IMR-90 (cell line): ENCODE measurements at regions not wholly inside any gene's neighbourhood (a gene's known extent, or its start where the extent isn't known, plus 50 kb on each side); places are given as distances from the start of the nearest gene placed in this dataset.

Experiments used
- ATAC-seq: fragments of 200-7000 bp; cut with Tn5 transposase; 2 replicates; pipeline ENCODE4 v1.9.1; 2020; ENCODE audit warnings: low read depth, mild to moderate bottlenecking, moderate library complexity
- BruUV-seq: library from RNA; stranded (reverse); fragments of 400-500 nt; replicated peaks from 2 replicates; lab custom pipeline; 2021; lab: Mats Ljungman, UMichigan
- CTCF ChIA-PET: fragments of 300-600 bp; formaldehyde crosslinking; extraction: SDS; loops from one replicate; lab custom pipeline; 2021; ENCODE audit warnings: antibody characterized with exemption; lab: Yijun Ruan, JAX
- POLR2A ChIA-PET: fragments of 300-600 bp; sonication (Branson Sonifier 250); formaldehyde crosslinking; loops from one replicate; lab custom pipeline; 2022; ENCODE audit warnings: antibody characterized with exemption; ENCODE audit not compliant: unreplicated experiment; lab: Charles Lee
- DNase-seq: peaks from one replicate; pipeline ENCODE4 v3.0.0; 2013
- H2AFZ ChIP-seq: replicated peaks from 2 replicates; pipeline ENCODE3; 2013; ENCODE audit warnings: low read length, mild to moderate bottlenecking; ENCODE audit not compliant: poor library complexity
- H2AK5ac ChIP-seq: 2 replicates; pipeline ENCODE4 v1.6.1; 2013; ENCODE audit warnings: low read depth, low read length, inconsistent platforms
- H2AK9ac ChIP-seq: replicated peaks from 2 replicates; pipeline ENCODE3; 2013; ENCODE audit warnings: mild to moderate bottlenecking, low read depth, low read length, moderate library complexity; ENCODE audit not compliant: poor library complexity
- H2BK120ac ChIP-seq: 2 replicates; pipeline ENCODE4 v1.6.1; 2013; ENCODE audit warnings: low read depth, low read length, inconsistent platforms
- H2BK15ac ChIP-seq: 3 replicates; pipeline ENCODE4 v1.6.1; 2013; ENCODE audit warnings: low read depth, low read length, inconsistent platforms
- H2BK20ac ChIP-seq: 2 replicates; pipeline ENCODE4 v1.6.1; 2013; ENCODE audit warnings: low read depth, mild to moderate bottlenecking, inconsistent platforms, low read length, moderate library complexity
- H2BK5ac ChIP-seq: 2 replicates; pipeline ENCODE4 v1.6.1; 2013; ENCODE audit warnings: mild to moderate bottlenecking, low read depth, low read length, inconsistent platforms; ENCODE audit not compliant: poor library complexity, severe bottlenecking
- H3K14ac ChIP-seq: replicated peaks from 2 replicates; pipeline ENCODE4 v1.6.1; 2013; ENCODE audit warnings: low read depth, low read length, inconsistent platforms
- H3K18ac ChIP-seq: 2 replicates; pipeline ENCODE4 v1.6.1; 2013; ENCODE audit warnings: low read depth, low read length, control low read depth
- H3K23ac ChIP-seq: 2 replicates; pipeline ENCODE4 v1.6.1; 2013; ENCODE audit warnings: low read depth, low read length, inconsistent platforms
- H3K27ac ChIP-seq: 2 replicates; pipeline ENCODE4 v1.5.1; 2013; ENCODE audit warnings: mild to moderate bottlenecking, control low read depth, low read length; ENCODE audit not compliant: insufficient read depth
- H3K27me3 ChIP-seq: 2 replicates; pipeline ENCODE4 v1.6.1; 2013; ENCODE audit warnings: low read length; ENCODE audit not compliant: control insufficient read depth, insufficient read depth
- H3K36me3 ChIP-seq: 2 replicates; pipeline ENCODE4 v1.6.1; 2013; ENCODE audit warnings: low read length, mixed read lengths; ENCODE audit not compliant: control insufficient read depth, insufficient read depth
- H3K4ac ChIP-seq: 2 replicates; pipeline ENCODE4 v1.6.1; 2013; ENCODE audit warnings: low read depth, low read length, inconsistent platforms
- H3K4me1 ChIP-seq: 2 replicates; pipeline ENCODE4 v1.6.1; 2013; ENCODE audit warnings: low read length, mixed read lengths; ENCODE audit not compliant: control insufficient read depth, insufficient read depth
- H3K4me2 ChIP-seq: 2 replicates; pipeline ENCODE4 v1.6.1; 2013; ENCODE audit warnings: low read depth, mild to moderate bottlenecking, control low read depth, low read length, moderate library complexity
- H3K4me3 ChIP-seq: 2 replicates; pipeline ENCODE4 v1.5.1; 2013; ENCODE audit warnings: low read depth, mild to moderate bottlenecking, control low read depth, low read length, moderate library complexity; ENCODE audit not compliant: insufficient read depth
- H3K56ac ChIP-seq: 2 replicates; pipeline ENCODE4 v1.6.1; 2013; ENCODE audit warnings: low read length, inconsistent platforms; ENCODE audit not compliant: insufficient read depth; ENCODE audit errors: extremely low read depth
- H3K79me1 ChIP-seq, 2 experiments: 2 replicates each; pipeline ENCODE4 v1.6.1; 2013; ENCODE audit warnings: low read length in 2 of 2, inconsistent platforms in 1 of 2, low read depth in 1 of 2
- H3K9ac ChIP-seq: 2 replicates; pipeline ENCODE4 v1.6.1; 2013; ENCODE audit warnings: low read depth, low read length, control low read depth
- H3K9me1 ChIP-seq: 2 replicates; pipeline ENCODE4 v1.6.1; 2013; ENCODE audit warnings: low read length, inconsistent platforms; ENCODE audit not compliant: insufficient read depth
- H3K9me3 ChIP-seq: 2 replicates; pipeline ENCODE4 v1.6.1; 2013; ENCODE audit warnings: low read length; ENCODE audit not compliant: control insufficient read depth, insufficient read depth
- H4K20me1 ChIP-seq: 2 replicates; pipeline ENCODE4 v1.6.1; 2013; ENCODE audit warnings: low read length, inconsistent platforms; ENCODE audit not compliant: insufficient read depth
- H4K5ac ChIP-seq: 2 replicates; pipeline ENCODE4 v1.6.1; 2013; ENCODE audit warnings: mild to moderate bottlenecking, low read depth, low read length, control low read depth
- H4K8ac ChIP-seq, 2 experiments: 2 replicates each; pipeline ENCODE4 v1.6.1; 2013; ENCODE audit warnings: low read depth in 2 of 2, low read length in 2 of 2, control low read depth in 1 of 2, inconsistent platforms in 1 of 2
- H4K91ac ChIP-seq: 2 replicates; pipeline ENCODE4 v1.6.1; 2013; ENCODE audit warnings: low read depth, low read length, inconsistent platforms; ENCODE audit not compliant: insufficient read depth
- BHLHE40 ChIP-seq: fragments of 150-350 bp; IDR thresholded peaks from 2 replicates; pipeline ENCODE4 v1.6.1; 2016; ENCODE audit warnings: mild to moderate bottlenecking, low read depth, low read length
- CEBPB ChIP-seq: IDR thresholded peaks from 2 replicates; pipeline ENCODE4 v1.6.1; 2012; ENCODE audit warnings: low read depth, low read length, improper control_type of control experiment
- CHD1 ChIP-seq: IDR thresholded peaks from 2 replicates; pipeline ENCODE4 v1.6.1; 2012; ENCODE audit warnings: low read depth, low read length, improper control_type of control experiment
- CTCF ChIP-seq: conservative IDR thresholded peaks from 2 replicates; pipeline ENCODE4 v1.5.1; 2012; ENCODE audit warnings: mild to moderate bottlenecking, low read depth, low read length, improper control_type of control experiment
- ELK1 ChIP-seq: fragments of 150-350 bp; IDR thresholded peaks from 2 replicates; pipeline ENCODE4 v1.6.1; 2016; ENCODE audit warnings: low read depth, mild to moderate bottlenecking, low read length, moderate library complexity, borderline replicate concordance
- FOS ChIP-seq: fragments of 150-350 bp; IDR thresholded peaks from 2 replicates; pipeline ENCODE4 v1.6.1; 2016; ENCODE audit warnings: low read depth, low read length
- MAFK ChIP-seq: IDR thresholded peaks from 2 replicates; pipeline ENCODE4 v1.6.1; 2012; ENCODE audit warnings: low read depth, low read length, improper control_type of control experiment
- MAZ ChIP-seq: IDR thresholded peaks from 2 replicates; pipeline ENCODE4 v1.6.1; 2012; ENCODE audit warnings: low read depth, mild to moderate bottlenecking, low read length, improper control_type of control experiment, moderate library complexity, borderline replicate concordance
- MXI1 ChIP-seq: IDR thresholded peaks from 2 replicates; pipeline ENCODE4 v1.6.1; 2012; ENCODE audit warnings: low read depth, mild to moderate bottlenecking, low read length, moderate library complexity, borderline replicate concordance
- NFE2L2 ChIP-seq: fragments of 150-350 bp; IDR thresholded peaks from 2 replicates; pipeline ENCODE4 v1.6.1; 2016; ENCODE audit warnings: low read depth, mild to moderate bottlenecking, low read length
- POLR2A ChIP-seq: IDR thresholded peaks from 2 replicates; pipeline ENCODE4 v1.6.1; 2012; ENCODE audit warnings: mild to moderate bottlenecking, low read depth, low read length
- RAD21 ChIP-seq: IDR thresholded peaks from 2 replicates; pipeline ENCODE4 v1.6.1; 2012; ENCODE audit warnings: low read length, improper control_type of control experiment
- RCOR1 ChIP-seq: IDR thresholded peaks from 2 replicates; pipeline ENCODE4 v1.6.1; 2012; ENCODE audit warnings: mild to moderate bottlenecking, low read length, improper control_type of control experiment; ENCODE audit not compliant: insufficient replicate concordance
- RFX5 ChIP-seq: IDR thresholded peaks from 2 replicates; pipeline ENCODE4 v1.8.0; 2012; ENCODE audit warnings: low read depth, mild to moderate bottlenecking, low read length, moderate library complexity
- SMC3 ChIP-seq: fragments of 150-350 bp; IDR thresholded peaks from 2 replicates; pipeline ENCODE4 v1.6.1; 2016; ENCODE audit warnings: low read depth, mild to moderate bottlenecking, antibody characterized with exemption, low read length, moderate library complexity
- USF2 ChIP-seq: fragments of 150-350 bp; IDR thresholded peaks from 2 replicates; pipeline ENCODE4 v1.6.1; 2017; ENCODE audit warnings: mild to moderate bottlenecking, antibody characterized with exemption, low read length, low read depth
- WGBS, 2 experiments: methylation state at CpG; one replicate each; pipeline versions ENCODE4 v1.1.5 to v1.1.7; 2013; ENCODE audit warnings: missing lambda C conversion rate in 2 of 2; ENCODE audit not compliant: insufficient read length in 1 of 2; ENCODE audit errors: extremely low coverage in 2 of 2; 5-methylcytosine and 5-hydroxymethylcytosine counted together
- dilution Hi-C: fragments of 300-500 bp; cut with HindIII; formaldehyde crosslinking; loops from one replicate; pipeline ENCODE4 v1.14.3; 2018; ENCODE audit warnings: low sequenced_read_pairs; ENCODE audit not compliant: unreplicated experiment
- in situ Hi-C: fragments of 300-500 bp; cut with MboI; formaldehyde crosslinking; loops from 3 replicates; pipeline ENCODE4 v1.14.3; 2019; ENCODE audit warnings: low sequenced_read_pairs, inconsistent platforms, mixed read lengths
- intact Hi-C: fragments of 100-400 bp; cut with micrococcal nuclease; formaldehyde crosslinking; loops from 2 replicates; pipeline ENCODE4 v1.10.0; 2022

- Histone ChIP-seq H3K9me1 (peaks cover 10% of the 10 kb centered on the region), H3K4me3 (no peak overlapping the region), H3K23ac (no peak overlapping the region), H4K91ac (no peak overlapping the region), H2AK9ac (no peak overlapping the region), H4K20me1 (no peaks in the 10 kb centered on the region), H2AFZ (no peak overlapping the region), H4K8ac (no peak overlapping the region; a peak in 1 of 4 replicates), H3K9ac (no peak overlapping the region), H3K9me3 (no peaks in the 10 kb centered on the region), H3K27ac (no peak overlapping the region), H2AK5ac (no peak overlapping the region), H2BK20ac (peak overlapping the region; percentile 55), H3K4me2 (no peak overlapping the region), H3K14ac (peak overlapping the region; percentile 58), H4K5ac (no peak overlapping the region), H3K18ac (peak overlapping the region; percentile 32; the same call in 1 of the 2 replicates), H3K4ac (no peak overlapping the region), H3K79me1 (no peaks in the 10 kb centered on the region), H2BK5ac (no peak overlapping the region), H3K27me3 (no peaks in the 10 kb centered on the region), H3K36me3 (no peaks in the 10 kb centered on the region), H3K56ac (no peak overlapping the region), H2BK15ac (peak overlapping the region; percentile 9; the same call in 1 of the 3 replicates), H2BK120ac (peak overlapping the region; percentile 4; the same call in 1 of the 2 replicates), H3K4me1 (peaks cover 15% of the 10 kb centered on the region)
- in situ Hi-C loops = no loop called here
- ATAC-seq = no peak
- dilution Hi-C loops = no loop called here
- WGBS, 2 experiments = no CpG with 5 or more reads among the region's 3 CpGs
- POLR2A ChIA-PET = no interaction called here
- intact Hi-C loops = no loop called here
- no peak for DNase-seq
- no TSS peak for BruUV-seq
- no peak for TF ChIP-seq CHD1
- TF ChIP-seq ELK1 = no peak
- no peak for TF ChIP-seq RAD21
- no peak for TF ChIP-seq RCOR1
- TF ChIP-seq RFX5 = no peak
- TF ChIP-seq USF2 = no peak
- no peak for TF ChIP-seq MAFK
- no peak for TF ChIP-seq FOS
- TF ChIP-seq CTCF = no peak
- no peak for TF ChIP-seq NFE2L2
- TF ChIP-seq POLR2A = no peak
- TF ChIP-seq MAZ = no peak
- TF ChIP-seq SMC3 = no peak
- TF ChIP-seq BHLHE40 = no peak
- no peak for TF ChIP-seq MXI1
- no peak for TF ChIP-seq CEBPB
- CTCF ChIA-PET = no interaction called here
Measured at GRCh38 chr21:35222541-35222941, 173.4 kb upstream of the RUNX1 start.
